ENCODE measurements at regions not wholly inside any gene's neighbourhood (a gene's known extent, or its start where the extent isn't known, plus 50 kb on each side); places are given as distances from the start of the nearest gene placed in this dataset.

DNA sequence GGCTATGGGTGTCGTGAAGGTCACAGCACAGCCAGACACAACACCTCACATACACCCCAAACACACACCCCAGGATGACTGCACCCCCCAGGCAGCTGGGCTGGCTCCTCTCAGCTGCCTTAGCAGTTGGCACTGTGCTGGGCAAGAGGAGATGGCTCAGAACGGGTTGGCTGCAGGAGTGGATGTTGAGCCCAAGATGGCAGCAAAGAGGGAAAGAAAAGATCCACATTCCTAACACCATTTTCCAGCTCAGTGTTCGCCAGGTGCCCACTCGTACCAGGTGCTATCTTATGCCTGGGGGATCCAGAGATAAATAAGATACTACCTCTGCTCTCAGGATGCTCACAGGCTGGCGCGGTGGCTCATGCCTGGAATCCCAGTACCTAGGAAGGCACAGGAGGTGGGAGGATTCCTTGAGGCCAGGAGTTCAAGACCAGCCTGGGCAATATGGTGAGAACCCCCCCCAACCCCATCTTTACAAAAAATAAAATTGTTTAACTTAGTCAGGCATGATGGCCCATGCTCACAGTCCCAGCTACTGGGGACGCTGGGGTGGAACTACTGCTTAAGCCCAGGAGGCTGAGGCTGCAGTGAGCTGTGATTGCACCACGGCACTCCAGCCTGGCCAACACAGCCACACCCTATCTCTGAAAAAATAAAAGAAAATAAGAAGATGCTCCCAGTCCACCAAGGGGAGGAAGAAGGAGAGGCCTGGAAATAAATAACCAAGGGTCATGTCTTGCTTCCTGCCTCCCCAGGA is 89.7 kb upstream of the ZNF507 start:
- Mint-ChIP-seq H3K27me3 (ENCODE audit: low read depth) (no peaks in the 10 kb centered on the region), H3K36me3 (ENCODE audit: low read depth) (no peaks in the 10 kb centered on the region), H3K4me1 (ENCODE audit: low read depth) (no peaks in the 10 kb centered on the region), H3K4me3 (no peak overlapping the region), H3K27ac (no peak overlapping the region), H3K9me3 (no peaks in the 10 kb centered on the region)

DNA sequence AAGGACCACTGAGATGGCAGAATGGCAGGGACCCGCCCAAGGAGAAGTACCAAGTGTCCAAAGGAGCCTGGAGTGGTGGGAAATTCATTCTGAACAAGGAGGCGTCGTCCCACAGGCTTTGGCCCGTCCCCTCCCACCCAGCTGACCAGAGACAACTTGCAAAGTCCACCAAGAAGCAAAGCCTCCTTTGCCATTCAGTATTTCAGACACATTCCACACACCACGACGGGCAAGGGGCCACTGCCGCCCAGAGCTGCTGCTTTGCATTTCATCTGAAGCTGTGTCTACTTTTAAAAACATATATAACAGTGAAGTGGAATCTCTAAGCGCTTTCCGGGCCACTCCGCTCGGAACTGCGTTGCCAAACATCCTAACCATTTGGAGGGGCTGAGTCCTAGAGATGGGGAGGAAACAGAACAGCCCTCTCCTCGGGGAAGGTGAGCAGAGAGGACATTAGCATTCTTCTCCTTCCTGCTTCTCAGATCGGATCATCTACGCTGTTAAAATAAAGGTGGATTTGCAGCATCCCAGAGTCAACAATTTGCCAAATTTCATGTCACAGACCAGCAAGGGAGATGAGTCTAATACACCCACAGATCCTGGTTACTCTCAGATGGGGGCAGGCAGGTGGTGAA is 89.0 kb upstream of the ZNF507 start:
- Mint-ChIP-seq H3K27me3 (ENCODE audit: low read depth) (no peaks in the 10 kb centered on the region), H3K9me3 (no peaks in the 10 kb centered on the region), H3K4me1 (ENCODE audit: low read depth) (no peaks in the 10 kb centered on the region), H3K27ac (no peak overlapping the region), H3K36me3 (ENCODE audit: low read depth) (no peaks in the 10 kb centered on the region), H3K4me3 (no peak overlapping the region)

DNA sequence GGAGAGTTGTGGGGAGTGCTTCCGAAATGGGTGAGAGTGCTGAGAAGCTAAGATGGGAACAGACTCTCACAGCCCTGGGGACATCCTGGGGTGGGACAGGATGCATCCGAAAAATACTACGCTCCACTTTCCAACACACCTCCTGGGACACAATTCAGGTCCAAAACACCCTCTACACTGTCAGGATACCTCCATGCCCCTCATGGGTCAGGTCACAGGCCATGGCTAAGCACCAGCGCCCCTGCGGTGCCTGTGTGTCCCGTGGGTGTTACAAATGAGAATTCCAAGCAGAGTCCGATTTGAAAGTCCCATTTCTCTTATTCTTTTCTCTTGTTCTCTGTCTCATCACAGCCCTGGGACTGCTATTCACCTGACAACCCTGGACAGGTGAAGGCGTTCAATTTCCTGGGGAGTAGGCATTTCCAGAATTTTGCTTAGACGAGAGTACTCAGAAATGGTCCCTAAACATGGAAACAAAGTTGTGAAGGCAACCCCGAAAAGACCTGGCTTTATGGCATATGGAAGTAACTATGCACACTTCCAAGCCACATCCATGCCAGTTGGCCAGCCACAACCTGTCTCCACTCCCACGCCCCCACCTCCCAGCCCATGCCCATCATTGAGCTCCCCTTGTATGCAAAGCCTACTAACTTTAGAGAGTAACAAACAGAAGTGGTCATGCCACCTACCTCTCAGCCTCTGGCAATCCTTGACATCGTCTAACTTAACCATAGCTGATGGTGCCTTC is 87.9 kb upstream of the ZNF507 start:
- H3K9me3 Mint-ChIP-seq = no peaks in the 10 kb centered on the region
- H3K4me3 Mint-ChIP-seq = no peak overlapping the region
- H3K36me3 Mint-ChIP-seq (ENCODE audit: low read depth) = no peaks in the 10 kb centered on the region
- H3K4me1 Mint-ChIP-seq (ENCODE audit: low read depth) = no peaks in the 10 kb centered on the region
- no peaks in the 10 kb centered on the region for H3K27me3 Mint-ChIP-seq (ENCODE audit: low read depth)
- H3K27ac Mint-ChIP-seq = no peak overlapping the region

DNA sequence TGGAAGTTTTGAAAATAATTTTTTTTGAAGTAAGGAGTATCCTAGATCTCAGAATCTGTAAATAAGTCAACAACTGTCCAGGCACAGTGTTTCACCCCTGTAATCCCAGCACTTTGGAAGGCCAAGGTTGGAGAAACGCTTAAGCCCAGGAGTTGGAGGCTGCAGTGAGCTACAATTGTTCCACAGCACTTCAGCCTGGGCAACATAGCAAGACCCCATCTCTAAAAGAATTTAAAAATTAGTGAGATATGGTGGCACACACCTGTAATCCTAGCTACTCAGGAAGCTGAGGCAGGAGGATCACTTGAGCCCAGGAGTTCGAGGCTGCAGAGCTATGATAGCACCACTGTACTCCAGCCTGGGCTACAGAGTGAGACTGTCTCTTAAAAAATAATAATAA is 87.2 kb upstream of the ZNF507 start:
- Mint-ChIP-seq H3K27me3 (ENCODE audit: low read depth) (no peaks in the 10 kb centered on the region), H3K36me3 (ENCODE audit: low read depth) (no peaks in the 10 kb centered on the region), H3K27ac (no peak overlapping the region), H3K4me1 (ENCODE audit: low read depth) (no peaks in the 10 kb centered on the region), H3K4me3 (no peak overlapping the region), H3K9me3 (no peaks in the 10 kb centered on the region)

DNA sequence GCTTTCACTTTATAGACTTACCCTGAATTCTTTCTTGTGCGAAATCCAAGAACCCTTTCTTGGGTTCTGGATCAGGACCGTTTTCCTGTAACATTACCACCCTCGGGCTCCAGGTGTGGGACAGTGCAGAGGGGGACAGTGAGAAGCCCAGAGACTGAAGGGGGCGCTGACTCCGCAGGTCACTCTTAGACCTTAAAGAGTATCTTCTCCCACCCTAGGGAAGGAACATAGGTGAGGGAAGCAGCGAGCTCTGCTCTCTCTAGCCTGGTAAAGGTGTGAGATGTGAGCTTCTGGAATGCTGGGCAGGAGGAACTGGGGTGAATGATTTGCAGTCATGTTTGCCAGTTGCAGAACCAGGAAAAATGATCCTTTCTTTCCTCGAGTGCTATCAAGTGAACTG is 80.8 kb upstream of the ZNF507 start:
- Mint-ChIP-seq H3K9me3 (no peaks in the 10 kb centered on the region), H3K4me3 (no peak overlapping the region), H3K27ac (no peak overlapping the region), H3K36me3 (ENCODE audit: low read depth) (no peaks in the 10 kb centered on the region), H3K27me3 (ENCODE audit: low read depth) (no peaks in the 10 kb centered on the region), H3K4me1 (ENCODE audit: low read depth) (no peaks in the 10 kb centered on the region)

DNA sequence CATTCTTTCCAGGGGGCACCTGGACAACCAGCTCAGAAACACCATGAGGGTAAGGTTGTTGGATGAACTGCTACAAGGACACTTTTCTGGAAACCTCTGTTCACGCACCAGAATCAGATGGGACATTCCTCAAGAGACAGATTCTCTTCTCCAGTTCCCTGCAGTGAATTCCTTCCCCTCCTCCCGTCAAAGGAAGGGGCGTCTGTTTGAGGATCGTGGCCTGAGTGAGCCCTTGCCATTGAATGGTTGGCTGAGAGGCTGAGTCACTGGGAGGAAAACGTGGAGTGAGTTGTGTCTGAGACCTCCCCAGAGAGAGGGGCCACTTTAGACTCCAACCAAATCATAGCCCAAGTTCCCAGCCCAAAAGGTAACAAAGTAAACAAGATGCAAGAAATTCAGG is 79.4 kb upstream of the ZNF507 start:
- H3K4me3 Mint-ChIP-seq = no peak overlapping the region
- H3K9me3 Mint-ChIP-seq = no peaks in the 10 kb centered on the region
- H3K27ac Mint-ChIP-seq = no peak overlapping the region
- H3K4me1 Mint-ChIP-seq (ENCODE audit: low read depth) = no peaks in the 10 kb centered on the region
- H3K27me3 Mint-ChIP-seq (ENCODE audit: low read depth) = no peaks in the 10 kb centered on the region
- no peaks in the 10 kb centered on the region for H3K36me3 Mint-ChIP-seq (ENCODE audit: low read depth)

DNA sequence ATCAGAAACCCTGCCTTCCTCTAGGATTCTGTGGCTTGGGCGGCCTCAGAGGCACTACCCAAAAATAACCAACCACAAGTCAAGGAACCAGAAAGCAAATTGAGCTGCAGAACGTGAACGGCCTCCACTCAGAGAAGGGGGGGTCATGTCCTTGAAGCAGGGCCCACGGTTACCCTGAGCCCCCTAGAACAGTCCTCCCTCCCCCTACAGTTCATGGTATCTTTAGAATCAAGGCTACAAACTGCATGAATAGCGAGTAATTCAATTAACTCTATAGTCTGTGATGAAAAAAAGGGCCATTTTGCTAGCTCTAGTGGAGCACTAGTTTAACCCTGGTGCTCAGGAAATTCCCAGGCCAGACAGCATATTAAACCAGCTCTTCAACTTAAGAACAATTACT is 79.0 kb upstream of the ZNF507 start:
- Mint-ChIP-seq H3K4me3 (no peak overlapping the region), H3K27me3 (ENCODE audit: low read depth) (no peaks in the 10 kb centered on the region)

DNA sequence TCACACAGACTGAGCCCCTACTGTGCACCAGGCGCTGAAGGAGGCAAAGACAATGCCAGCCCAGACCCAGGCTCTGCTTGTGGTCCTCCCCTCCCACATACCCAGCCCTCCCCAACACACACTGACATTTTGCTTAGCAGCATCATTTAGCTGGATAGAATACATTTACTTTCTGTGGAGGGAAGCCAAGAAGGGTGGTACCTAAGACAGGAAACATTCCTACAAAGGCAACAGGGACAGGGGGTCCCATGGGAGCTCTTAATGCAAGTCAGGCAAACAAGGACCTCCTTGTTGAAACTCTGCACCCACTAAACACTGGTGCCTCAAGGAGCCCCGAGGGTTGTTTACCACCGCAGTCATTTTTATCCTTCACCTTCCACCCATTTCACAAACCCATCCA is 77.0 kb upstream of the ZNF507 start:
- no peaks in the 10 kb centered on the region for H3K4me1 Mint-ChIP-seq (ENCODE audit: low read depth)
- no peak overlapping the region for H3K4me3 Mint-ChIP-seq
- no peaks in the 10 kb centered on the region for H3K9me3 Mint-ChIP-seq
- H3K27ac Mint-ChIP-seq = no peak overlapping the region
- H3K36me3 Mint-ChIP-seq (ENCODE audit: low read depth) = no peaks in the 10 kb centered on the region
- no peaks in the 10 kb centered on the region for H3K27me3 Mint-ChIP-seq (ENCODE audit: low read depth)

More for the DNA sequence above, 79.0 kb upstream of the ZNF507 start:
- Mint-ChIP-seq H3K9me3 (no peaks in the 10 kb centered on the region), H3K4me1 (ENCODE audit: low read depth) (no peaks in the 10 kb centered on the region), H3K27ac (no peak overlapping the region), H3K36me3 (ENCODE audit: low read depth) (no peaks in the 10 kb centered on the region)

DNA sequence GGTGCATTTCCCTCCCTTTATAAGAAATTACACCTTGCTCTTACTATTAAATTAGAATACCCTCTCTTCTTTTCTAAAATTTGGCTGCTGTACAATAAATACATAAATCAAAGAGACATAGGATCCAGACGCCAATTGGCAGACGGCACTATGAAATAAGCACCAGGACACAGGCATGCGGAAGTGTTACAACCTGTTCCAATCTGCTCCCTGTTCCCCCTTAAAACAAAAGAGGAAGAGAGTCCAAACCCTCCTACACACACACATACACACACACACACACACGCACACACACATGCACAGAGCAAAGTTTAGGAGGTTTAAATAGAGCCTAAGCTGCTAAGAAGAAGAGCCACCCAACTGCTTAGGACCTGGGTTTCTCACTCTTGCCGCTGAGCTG is 75.6 kb upstream of the ZNF507 start:
- no peak overlapping the region for H3K27ac Mint-ChIP-seq
- H3K36me3 Mint-ChIP-seq (ENCODE audit: low read depth) = no peaks in the 10 kb centered on the region
- no peaks in the 10 kb centered on the region for H3K9me3 Mint-ChIP-seq
- no peaks in the 10 kb centered on the region for H3K4me1 Mint-ChIP-seq (ENCODE audit: low read depth)
- H3K27me3 Mint-ChIP-seq (ENCODE audit: low read depth) = no peaks in the 10 kb centered on the region
- no peak overlapping the region for H3K4me3 Mint-ChIP-seq

DNA sequence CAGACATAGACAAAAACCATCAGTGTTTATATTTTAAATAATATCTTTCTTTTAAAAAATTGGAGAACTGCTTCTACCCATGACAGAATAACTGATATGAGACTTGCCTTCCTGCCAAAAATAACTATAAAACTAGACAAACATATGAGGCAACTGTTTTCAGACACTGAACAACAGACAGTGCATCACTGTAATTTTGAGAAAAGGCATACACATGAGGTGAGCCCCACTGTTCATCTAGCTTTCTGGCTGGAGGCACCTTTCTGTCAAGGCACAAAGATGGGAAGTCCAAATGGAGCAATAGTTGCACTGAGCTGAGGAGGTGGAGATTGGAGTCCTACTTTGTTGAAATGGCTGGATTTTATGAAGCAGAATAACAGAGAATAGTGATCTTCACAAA is 71.9 kb upstream of the ZNF507 start:
- Mint-ChIP-seq H3K4me3 (no peak overlapping the region), H3K9me3 (no peaks in the 10 kb centered on the region), H3K36me3 (ENCODE audit: low read depth) (no peaks in the 10 kb centered on the region), H3K27me3 (ENCODE audit: low read depth) (peaks cover 5% of the 10 kb centered on the region), H3K4me1 (ENCODE audit: low read depth) (no peaks in the 10 kb centered on the region), H3K27ac (no peak overlapping the region)

DNA sequence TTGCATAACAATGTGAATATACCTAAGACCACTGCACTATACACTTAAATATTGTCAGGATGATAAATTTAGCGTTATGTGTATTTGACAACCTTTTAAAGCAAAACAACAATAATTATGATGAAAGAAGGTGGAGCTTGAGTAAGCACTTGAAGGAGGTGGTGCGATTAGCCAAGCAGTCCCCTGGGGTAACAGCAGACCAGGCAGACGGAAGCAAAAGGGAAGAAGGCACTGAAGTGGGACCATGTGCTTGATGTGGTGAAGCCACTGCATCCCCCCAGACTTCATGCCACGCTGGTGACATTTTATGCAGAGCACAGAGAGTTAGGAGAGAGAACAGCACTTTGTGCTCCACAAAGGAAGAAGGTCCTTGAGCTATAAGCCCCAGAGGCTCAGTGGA is 58.3 kb upstream of the ZNF507 start:
- no peaks in the 10 kb centered on the region for H3K27me3 Mint-ChIP-seq (ENCODE audit: low read depth)
- H3K4me3 Mint-ChIP-seq = no peak overlapping the region
- H3K36me3 Mint-ChIP-seq (ENCODE audit: low read depth) = no peaks in the 10 kb centered on the region
- H3K27ac Mint-ChIP-seq = no peak overlapping the region
- no peaks in the 10 kb centered on the region for H3K4me1 Mint-ChIP-seq (ENCODE audit: low read depth)
- no peaks in the 10 kb centered on the region for H3K9me3 Mint-ChIP-seq

DNA sequence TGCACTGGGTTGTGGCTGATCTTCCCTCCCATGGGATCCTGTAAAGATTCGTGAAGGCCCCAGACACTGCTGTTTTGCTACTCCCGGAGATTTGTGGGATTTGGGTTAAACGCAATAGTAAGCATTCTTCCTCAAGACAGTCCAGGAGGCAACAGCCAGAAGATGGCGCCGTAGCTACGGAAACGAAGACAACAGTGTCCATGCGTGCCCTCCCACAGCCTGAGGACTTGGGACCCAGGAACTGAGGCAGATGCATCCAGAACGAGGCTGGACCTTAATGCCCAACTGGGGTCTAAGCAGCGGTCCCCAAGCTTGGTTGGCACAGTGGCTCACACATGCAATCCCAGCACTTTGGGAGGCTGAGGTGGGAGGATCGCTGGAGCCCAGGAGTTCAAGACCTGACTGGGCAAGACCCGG is 57.6 kb upstream of the ZNF507 start:
- Mint-ChIP-seq H3K4me3 (no peak overlapping the region), H3K4me1 (ENCODE audit: low read depth) (no peaks in the 10 kb centered on the region), H3K27ac (no peak overlapping the region), H3K36me3 (ENCODE audit: low read depth) (no peaks in the 10 kb centered on the region), H3K27me3 (ENCODE audit: low read depth) (no peaks in the 10 kb centered on the region), H3K9me3 (no peaks in the 10 kb centered on the region)

DNA sequence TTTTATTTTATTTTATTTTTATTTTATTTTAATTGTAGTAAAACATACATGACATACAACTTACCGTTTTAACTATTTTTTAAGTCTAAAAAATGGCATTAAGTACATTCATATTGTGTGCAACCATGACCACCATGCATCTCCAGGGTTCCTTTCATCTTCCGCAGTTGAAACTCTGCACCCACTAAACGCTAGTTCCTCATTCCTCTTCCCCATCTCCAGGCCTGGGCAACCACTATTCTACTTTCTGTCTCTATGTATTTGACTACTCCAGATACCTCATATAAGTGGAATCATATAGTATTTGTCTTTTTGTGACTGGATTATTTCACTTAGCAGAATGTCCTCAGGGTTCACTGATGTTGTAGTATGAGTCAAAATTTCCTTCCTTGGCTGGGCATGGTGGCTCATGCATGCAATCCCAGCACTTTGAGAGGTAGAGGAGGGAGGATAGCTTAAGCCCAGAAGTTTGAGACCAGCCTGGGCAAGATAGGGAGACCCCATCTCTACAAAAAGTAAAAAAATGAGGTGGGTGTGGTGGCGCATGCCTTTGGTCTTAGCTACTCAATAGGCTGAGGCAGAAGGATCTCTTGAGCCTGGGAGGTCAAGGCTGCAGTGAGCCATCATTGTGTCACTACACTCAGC is 55.7 kb upstream of the ZNF507 start:
- Mint-ChIP-seq H3K9me3 (no peaks in the 10 kb centered on the region), H3K4me3 (no peak overlapping the region), H3K27me3 (ENCODE audit: low read depth) (no peaks in the 10 kb centered on the region), H3K27ac (no peak overlapping the region), H3K4me1 (ENCODE audit: low read depth) (no peaks in the 10 kb centered on the region), H3K36me3 (ENCODE audit: low read depth) (no peaks in the 10 kb centered on the region)

DNA sequence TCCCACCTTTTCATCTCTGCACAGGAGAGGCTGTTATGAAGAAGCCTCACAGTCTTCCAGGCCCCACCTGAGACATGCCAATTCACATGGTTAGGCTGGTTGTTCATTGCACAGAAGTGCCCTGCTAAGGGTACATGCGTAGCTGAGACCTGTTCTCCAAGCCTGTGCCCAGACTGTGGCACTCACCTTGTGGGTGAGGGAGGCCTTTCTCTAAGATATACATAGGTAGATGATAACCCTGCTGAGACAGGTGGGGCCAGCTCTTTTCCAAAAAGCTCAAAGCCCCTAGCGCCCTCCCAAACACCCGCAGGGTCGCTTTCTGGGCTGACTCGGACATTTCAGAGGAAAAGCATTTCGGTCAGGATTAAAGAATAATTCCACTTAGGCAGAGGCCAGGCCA is 53.5 kb upstream of the ZNF507 start:
- Mint-ChIP-seq H3K9me3 (no peaks in the 10 kb centered on the region), H3K27me3 (ENCODE audit: low read depth) (no peaks in the 10 kb centered on the region), H3K27ac (no peak overlapping the region), H3K36me3 (ENCODE audit: low read depth) (no peaks in the 10 kb centered on the region), H3K4me1 (ENCODE audit: low read depth) (no peaks in the 10 kb centered on the region), H3K4me3 (no peak overlapping the region)
